HFF-Myc (cell line): ENCODE measurements at regions not wholly inside any gene's neighbourhood (a gene's known extent, or its start where the extent isn't known, plus 50 kb on each side); places are given as distances from the start of the nearest gene placed in this dataset.
"Not testable (repeated sequence)": the region's sequence is repeated elsewhere in the genome, so short reads cannot be mapped to it uniquely, and the experiment has no call there.

Experiments
- DNase-seq: peaks from one replicate; pipeline ENCODE4 v3.0.0-alpha.2; 2011; ENCODE audit warnings: low read depth; ENCODE audit errors: extremely low read depth
- H3K4me3 ChIP-seq: replicated peaks from 2 replicates; pipeline ENCODE4 v1.5.1; 2011; ENCODE audit warnings: low read depth, mild to moderate bottlenecking, control low read depth, low read length
- CTCF ChIP-seq: IDR thresholded peaks from 2 replicates; pipeline ENCODE4 v1.5.1; 2012; ENCODE audit warnings: mild to moderate bottlenecking, low read depth, low read length, control low read depth; ENCODE audit errors: missing control alignments

- DNase-seq, H3K4me3 ChIP-seq: not testable (repeated sequence)
These were observed 75.6 kb downstream of the MRPL39 start for GRCh38 chr21:25531538-25532250.

- H3K4me3 ChIP-seq: no peak overlapping the region
- TF ChIP-seq CTCF: no peak
- DNase-seq: no peak
These were observed 78.8 kb downstream of the MRPL39 start for GRCh38 chr21:25528515-25528914.

GRCh38 chr21:25518491-25518911, 88.8 kb downstream of the MRPL39 start:
- no peak for DNase-seq
- no peak overlapping the region for H3K4me3 ChIP-seq
- no peak for TF ChIP-seq CTCF

- no peak for DNase-seq
These were observed 91.5 kb downstream of the MRPL39 start for GRCh38 chr21:25515484-25516405.

GRCh38 chr21:25513810-25514209, 93.5 kb downstream of the MRPL39 start:
- TF ChIP-seq CTCF: no peak
- no peak for DNase-seq
- H3K4me3 ChIP-seq: no peak overlapping the region

More at GRCh38 chr21:25515484-25516405, 91.5 kb downstream of the MRPL39 start:
- no peak overlapping the region for H3K4me3 ChIP-seq
- no peak for TF ChIP-seq CTCF

GRCh38 chr21:25512095-25513081, 94.9 kb downstream of the MRPL39 start:
- no peak for TF ChIP-seq CTCF
- H3K4me3 ChIP-seq: no peak overlapping the region
- no peak for DNase-seq

GRCh38 chr21:25509862-25510261, 97.4 kb downstream of the MRPL39 start:
- no peak overlapping the region for H3K4me3 ChIP-seq
- DNase-seq: no peak
- no peak for TF ChIP-seq CTCF
